Liver (tissue), 8 donors: ENCODE measurements at regions not wholly inside any gene's neighbourhood (a gene's known extent, or its start where the extent isn't known, plus 50 kb on each side); places are given as distances from the start of the nearest gene placed in this dataset.

ENCODE experiments used
- DNase-seq: peaks from one replicate; pipeline ENCODE4 v3.0.0-alpha.2; 2017; ENCODE audit warnings: low spot score
- H3K27ac ChIP-seq, 2 donors: one replicate each; pipeline ENCODE4 v1.7.0; 2013; ENCODE audit warnings: inconsistent platforms in 2 of 2, low read length in 2 of 2, control low read depth in 1 of 2, low read depth in 1 of 2, mild to moderate bottlenecking in 1 of 2
- H3K27me3 ChIP-seq, 4 donors: one replicate each; pipeline versions ENCODE4 v1.6.1 to v1.7.0; 2013; ENCODE audit warnings: low read length in 3 of 4, inconsistent platforms in 1 of 4, mild to moderate bottlenecking in 1 of 4, moderate library complexity in 1 of 4; ENCODE audit not compliant: control insufficient read depth in 4 of 4, insufficient read depth in 4 of 4
- H3K36me3 ChIP-seq, 4 donors: one replicate each; pipeline versions ENCODE4 v1.6.1 to v1.7.0; 2013; ENCODE audit warnings: low read length in 3 of 4, mild to moderate bottlenecking in 3 of 4, low read depth in 1 of 4, moderate library complexity in 1 of 4; ENCODE audit not compliant: control insufficient read depth in 4 of 4, insufficient read depth in 3 of 4
- H3K4me1 ChIP-seq, 4 donors: one replicate each; pipeline versions ENCODE4 v1.6.1 to v1.7.0; 2013; ENCODE audit warnings: low read length in 3 of 4, mild to moderate bottlenecking in 3 of 4, moderate library complexity in 1 of 4; ENCODE audit not compliant: control insufficient read depth in 4 of 4, insufficient read depth in 4 of 4
- H3K4me3 ChIP-seq, 3 donors: one replicate each; pipeline versions ENCODE4 v1.6.1 to v1.7.0; 2013; ENCODE audit warnings: low read length in 3 of 3, control low read depth in 1 of 3, low read depth in 1 of 3, mild to moderate bottlenecking in 1 of 3
- H3K9ac ChIP-seq, 2 donors: one replicate each; pipeline ENCODE4 v1.7.0; 2013; ENCODE audit warnings: low read length in 2 of 2, mild to moderate bottlenecking in 2 of 2, moderate library complexity in 2 of 2, control low read depth in 1 of 2, low read depth in 1 of 2
- H3K9me3 ChIP-seq, 4 donors: one replicate each; pipeline versions ENCODE4 v1.6.1 to v1.7.0; 2013; ENCODE audit warnings: low read length in 3 of 4; ENCODE audit not compliant: control insufficient read depth in 4 of 4
- EGR1 ChIP-seq, 2 donors: IDR thresholded peaks; 2 replicates each; pipeline ENCODE4 v1.6.1; 2016 to 2018; ENCODE audit warnings: antibody characterized with exemption in 2 of 2, low read depth in 2 of 2
- FOXA2 ChIP-seq: IDR thresholded peaks from 2 replicates; pipeline ENCODE4 v1.6.1; 2016; ENCODE audit warnings: antibody characterized with exemption
- GABPA ChIP-seq, 2 donors: IDR thresholded peaks in 1 of 2; conservative IDR thresholded peaks in 1 of 2; 2 replicates each; pipeline ENCODE4 v1.6.1; 2016; ENCODE audit warnings: antibody characterized with exemption in 2 of 2, mild to moderate bottlenecking in 1 of 2, moderate library complexity in 1 of 2
- HNF4A ChIP-seq, 2 donors: conservative IDR thresholded peaks; 2 replicates each; pipeline ENCODE4 v1.6.1; 2016; ENCODE audit warnings: antibody characterized with exemption in 2 of 2, mild to moderate bottlenecking in 2 of 2
- HNF4G ChIP-seq: IDR thresholded peaks from 2 replicates; pipeline ENCODE4 v1.6.1; 2016; ENCODE audit warnings: antibody characterized with exemption
- JUND ChIP-seq, 2 donors: IDR thresholded peaks; 2 replicates each; pipeline ENCODE4 v1.6.1; 2016; ENCODE audit warnings: antibody characterized with exemption in 2 of 2
- NR2F2 ChIP-seq: IDR thresholded peaks from 2 replicates; pipeline ENCODE4 v1.6.1; 2016; ENCODE audit warnings: antibody characterized with exemption
- RAD21 ChIP-seq, 2 donors: IDR thresholded peaks; 2 replicates each; pipeline ENCODE4 v1.6.1; 2016; ENCODE audit warnings: antibody characterized with exemption in 2 of 2, mild to moderate bottlenecking in 2 of 2
- RXRA ChIP-seq, 2 donors: IDR thresholded peaks; 2 replicates each; pipeline ENCODE4 v1.6.1; 2017 to 2018; ENCODE audit warnings: antibody characterized with exemption in 2 of 2, mild to moderate bottlenecking in 1 of 2
- SP1 ChIP-seq: IDR thresholded peaks from 2 replicates; pipeline ENCODE4 v1.6.1; 2018; ENCODE audit warnings: antibody characterized with exemption, mild to moderate bottlenecking
- TAF1 ChIP-seq: conservative IDR thresholded peaks from 2 replicates; pipeline ENCODE4 v1.6.1; 2016; ENCODE audit warnings: antibody characterized with exemption, mild to moderate bottlenecking
- YY1 ChIP-seq: IDR thresholded peaks from 2 replicates; pipeline ENCODE4 v1.6.1; 2016; ENCODE audit warnings: antibody characterized with exemption, mild to moderate bottlenecking
- WGBS: extraction: QIAGEN DNeasy Blood & Tissue Kit; methylation state at CpG from one replicate; pipeline ENCODE4 v1.1.7; 2013; 5-methylcytosine and 5-hydroxymethylcytosine counted together
- TF ChIP-seq, protein P1 (sequence below): fragments of 150-350 bp; IDR thresholded peaks from 2 replicates; pipeline ENCODE4 v1.5.1; 2017; ENCODE audit warnings: improper control_type of control experiment, low read depth, low read length; ENCODE audit not compliant: missing input control
- TF ChIP-seq, protein P2 (sequence below): IDR thresholded peaks from 2 replicates; pipeline ENCODE4 v1.6.1; 2016; ENCODE audit warnings: antibody characterized with exemption
- TF ChIP-seq, protein P3 (sequence below): IDR thresholded peaks from 2 replicates; pipeline ENCODE4 v1.6.1; 2016; ENCODE audit warnings: antibody characterized with exemption, mild to moderate bottlenecking
- TF ChIP-seq, protein P4 (sequence below): IDR thresholded peaks from 2 replicates; pipeline ENCODE4 v1.6.1; 2016; ENCODE audit warnings: antibody characterized with exemption
- donor health status: healthy.
- donor health status: healthy.
- donor health status: healthy.
- donor health status: healthy.
- donor health status: healthy.

DNA sequence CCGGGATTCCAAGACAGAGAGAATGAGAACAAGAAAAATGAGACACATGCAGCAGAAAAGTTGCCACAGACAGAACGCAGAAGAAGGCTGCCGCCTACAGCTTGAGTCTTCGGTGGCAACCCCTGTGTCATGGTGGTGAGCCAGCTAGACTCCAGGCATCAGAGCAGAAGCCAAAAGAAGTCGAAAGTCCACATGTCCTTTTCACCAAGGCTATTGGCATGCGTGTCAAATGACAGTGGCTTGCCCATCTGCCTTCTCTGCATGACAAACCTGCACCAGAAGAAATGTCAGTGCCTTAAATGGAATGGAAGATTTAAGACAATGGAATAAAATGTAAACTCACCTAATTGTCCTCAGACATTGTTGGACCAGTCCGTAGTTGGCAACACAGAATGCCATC lies 93.9 kb upstream of the NPSR1 start:
- Histone ChIP-seq H3K4me3 (no peak overlapping the region), H3K9ac (no peak overlapping the region), H3K9me3 (no peaks in the 10 kb centered on the region), H3K4me1 (no peaks in the 10 kb centered on the region), H3K36me3 (no peaks in the 10 kb centered on the region), H3K27me3 (no peaks in the 10 kb centered on the region), H3K27ac (no peak overlapping the region)
- TF ChIP-seq, protein P1, sequence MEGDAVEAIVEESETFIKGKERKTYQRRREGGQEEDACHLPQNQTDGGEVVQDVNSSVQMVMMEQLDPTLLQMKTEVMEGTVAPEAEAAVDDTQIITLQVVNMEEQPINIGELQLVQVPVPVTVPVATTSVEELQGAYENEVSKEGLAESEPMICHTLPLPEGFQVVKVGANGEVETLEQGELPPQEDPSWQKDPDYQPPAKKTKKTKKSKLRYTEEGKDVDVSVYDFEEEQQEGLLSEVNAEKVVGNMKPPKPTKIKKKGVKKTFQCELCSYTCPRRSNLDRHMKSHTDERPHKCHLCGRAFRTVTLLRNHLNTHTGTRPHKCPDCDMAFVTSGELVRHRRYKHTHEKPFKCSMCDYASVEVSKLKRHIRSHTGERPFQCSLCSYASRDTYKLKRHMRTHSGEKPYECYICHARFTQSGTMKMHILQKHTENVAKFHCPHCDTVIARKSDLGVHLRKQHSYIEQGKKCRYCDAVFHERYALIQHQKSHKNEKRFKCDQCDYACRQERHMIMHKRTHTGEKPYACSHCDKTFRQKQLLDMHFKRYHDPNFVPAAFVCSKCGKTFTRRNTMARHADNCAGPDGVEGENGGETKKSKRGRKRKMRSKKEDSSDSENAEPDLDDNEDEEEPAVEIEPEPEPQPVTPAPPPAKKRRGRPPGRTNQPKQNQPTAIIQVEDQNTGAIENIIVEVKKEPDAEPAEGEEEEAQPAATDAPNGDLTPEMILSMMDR: no peak
- TF ChIP-seq, protein P2, sequence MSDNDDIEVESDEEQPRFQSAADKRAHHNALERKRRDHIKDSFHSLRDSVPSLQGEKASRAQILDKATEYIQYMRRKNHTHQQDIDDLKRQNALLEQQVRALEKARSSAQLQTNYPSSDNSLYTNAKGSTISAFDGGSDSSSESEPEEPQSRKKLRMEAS: no peak
- TF ChIP-seq RXRA (IDR thresholded peaks at IDR 0.05): no peak
- no peak for TF ChIP-seq NR2F2
- TF ChIP-seq RAD21 (IDR thresholded peaks at IDR 0.05): no peak
- TF ChIP-seq SP1: no peak
- no peak for TF ChIP-seq EGR1 (IDR thresholded peaks at IDR 0.05; ENCODE audit: low read depth in 2 of 2)
- TF ChIP-seq, protein P3, sequence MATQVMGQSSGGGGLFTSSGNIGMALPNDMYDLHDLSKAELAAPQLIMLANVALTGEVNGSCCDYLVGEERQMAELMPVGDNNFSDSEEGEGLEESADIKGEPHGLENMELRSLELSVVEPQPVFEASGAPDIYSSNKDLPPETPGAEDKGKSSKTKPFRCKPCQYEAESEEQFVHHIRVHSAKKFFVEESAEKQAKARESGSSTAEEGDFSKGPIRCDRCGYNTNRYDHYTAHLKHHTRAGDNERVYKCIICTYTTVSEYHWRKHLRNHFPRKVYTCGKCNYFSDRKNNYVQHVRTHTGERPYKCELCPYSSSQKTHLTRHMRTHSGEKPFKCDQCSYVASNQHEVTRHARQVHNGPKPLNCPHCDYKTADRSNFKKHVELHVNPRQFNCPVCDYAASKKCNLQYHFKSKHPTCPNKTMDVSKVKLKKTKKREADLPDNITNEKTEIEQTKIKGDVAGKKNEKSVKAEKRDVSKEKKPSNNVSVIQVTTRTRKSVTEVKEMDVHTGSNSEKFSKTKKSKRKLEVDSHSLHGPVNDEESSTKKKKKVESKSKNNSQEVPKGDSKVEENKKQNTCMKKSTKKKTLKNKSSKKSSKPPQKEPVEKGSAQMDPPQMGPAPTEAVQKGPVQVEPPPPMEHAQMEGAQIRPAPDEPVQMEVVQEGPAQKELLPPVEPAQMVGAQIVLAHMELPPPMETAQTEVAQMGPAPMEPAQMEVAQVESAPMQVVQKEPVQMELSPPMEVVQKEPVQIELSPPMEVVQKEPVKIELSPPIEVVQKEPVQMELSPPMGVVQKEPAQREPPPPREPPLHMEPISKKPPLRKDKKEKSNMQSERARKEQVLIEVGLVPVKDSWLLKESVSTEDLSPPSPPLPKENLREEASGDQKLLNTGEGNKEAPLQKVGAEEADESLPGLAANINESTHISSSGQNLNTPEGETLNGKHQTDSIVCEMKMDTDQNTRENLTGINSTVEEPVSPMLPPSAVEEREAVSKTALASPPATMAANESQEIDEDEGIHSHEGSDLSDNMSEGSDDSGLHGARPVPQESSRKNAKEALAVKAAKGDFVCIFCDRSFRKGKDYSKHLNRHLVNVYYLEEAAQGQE: no peak
- TF ChIP-seq YY1: no peak
- no peak for TF ChIP-seq FOXA2
- TF ChIP-seq, protein P4, sequence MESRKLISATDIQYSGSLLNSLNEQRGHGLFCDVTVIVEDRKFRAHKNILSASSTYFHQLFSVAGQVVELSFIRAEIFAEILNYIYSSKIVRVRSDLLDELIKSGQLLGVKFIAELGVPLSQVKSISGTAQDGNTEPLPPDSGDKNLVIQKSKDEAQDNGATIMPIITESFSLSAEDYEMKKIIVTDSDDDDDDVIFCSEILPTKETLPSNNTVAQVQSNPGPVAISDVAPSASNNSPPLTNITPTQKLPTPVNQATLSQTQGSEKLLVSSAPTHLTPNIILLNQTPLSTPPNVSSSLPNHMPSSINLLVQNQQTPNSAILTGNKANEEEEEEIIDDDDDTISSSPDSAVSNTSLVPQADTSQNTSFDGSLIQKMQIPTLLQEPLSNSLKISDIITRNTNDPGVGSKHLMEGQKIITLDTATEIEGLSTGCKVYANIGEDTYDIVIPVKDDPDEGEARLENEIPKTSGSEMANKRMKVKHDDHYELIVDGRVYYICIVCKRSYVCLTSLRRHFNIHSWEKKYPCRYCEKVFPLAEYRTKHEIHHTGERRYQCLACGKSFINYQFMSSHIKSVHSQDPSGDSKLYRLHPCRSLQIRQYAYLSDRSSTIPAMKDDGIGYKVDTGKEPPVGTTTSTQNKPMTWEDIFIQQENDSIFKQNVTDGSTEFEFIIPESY: no peak
- no peak for TF ChIP-seq GABPA (IDR thresholded peaks at IDR 0.05 in 1 of 2, conservative IDR thresholded peaks at IDR 0.05 in 1 of 2)
- no peak for TF ChIP-seq TAF1
- no peak for TF ChIP-seq JUND (IDR thresholded peaks at IDR 0.05)
- no peak for TF ChIP-seq HNF4G
- TF ChIP-seq HNF4A (conservative IDR thresholded peaks at IDR 0.05): no peak
- DNase-seq: no peak
- 87% methylated on average over 7 of the region's 7 CpGs for WGBS

DNA sequence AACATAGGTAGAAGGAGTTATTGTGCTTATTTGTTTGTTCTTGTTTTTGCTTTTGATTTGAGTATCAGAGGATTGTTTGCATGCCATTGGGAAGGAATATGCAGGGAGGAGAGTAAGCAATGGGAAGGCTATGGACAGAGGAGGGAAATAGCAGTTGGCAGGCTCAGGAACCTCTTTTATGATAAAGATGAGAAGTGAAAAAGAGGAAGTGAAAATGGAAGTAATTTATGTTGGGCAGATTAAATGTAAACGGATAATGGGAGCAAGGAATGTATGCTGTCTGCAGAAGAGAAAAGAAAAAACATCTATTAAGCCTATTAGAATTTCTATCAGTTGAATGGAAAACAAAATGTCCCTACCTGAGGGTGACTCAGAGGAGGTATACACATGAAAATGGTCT lies 90.1 kb upstream of the NPSR1 start:
- TF ChIP-seq TAF1 (no peak), RAD21 (IDR thresholded peaks at IDR 0.05) (no peak)
- TF ChIP-seq, protein P1: no peak
- no peak overlapping the region for H3K27ac ChIP-seq
- 54% methylated on average over 1 of the region's 1 CpG for WGBS
- H3K4me1 ChIP-seq: no peaks in the 10 kb centered on the region
- no peak overlapping the region for H3K9ac ChIP-seq
- H3K27me3 ChIP-seq: no peaks in the 10 kb centered on the region
- H3K4me3 ChIP-seq: no peak overlapping the region
- no peaks in the 10 kb centered on the region for H3K9me3 ChIP-seq
- no peak for DNase-seq
- no peaks in the 10 kb centered on the region for H3K36me3 ChIP-seq
